Activated CD4-positive, alpha-beta T cell treated with anti-CD3 and anti-CD28 coated beads, Interleukin-10, Interleukin-2, amounts not matched to agents 100 ng/mL and 50 ng/mL, durations not matched to agents 16 hours and 8 hours (primary cell): ENCODE measurements at regions not wholly inside any gene's neighbourhood (a gene's known extent, or its start where the extent isn't known, plus 50 kb on each side); places are given as distances from the start of the nearest gene placed in this dataset.

ENCODE experiments used
- DNase-seq: peaks from one replicate; pipeline ENCODE4 v3.0.0-alpha.2; 2020

DNA sequence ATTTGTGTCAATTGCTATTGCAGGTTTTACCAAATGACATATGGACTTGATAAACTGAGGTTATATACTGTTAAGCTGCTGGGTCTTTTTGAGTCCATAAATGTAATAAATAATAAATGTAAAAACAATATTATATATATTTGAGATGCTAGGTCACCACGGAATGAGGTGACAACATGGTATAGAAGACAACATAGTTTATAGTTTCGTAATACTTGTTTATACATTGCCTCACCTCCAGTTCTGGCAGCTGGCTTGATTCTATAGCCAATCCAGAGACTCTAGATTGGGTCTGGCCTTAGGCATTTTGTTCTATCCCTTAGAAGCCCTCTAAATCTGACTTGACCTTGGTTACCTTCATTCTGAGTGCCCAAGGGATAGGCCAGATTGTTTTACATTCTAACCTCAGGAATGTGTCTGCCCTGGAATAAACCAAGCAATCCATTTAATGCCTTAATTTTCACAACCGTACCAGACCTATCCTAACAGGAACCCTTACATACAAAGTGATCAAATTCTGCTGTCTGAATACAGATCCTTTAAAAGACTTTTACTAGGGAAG, 61.5 kb upstream of the STXBP5 start:
- no peak for DNase-seq

DNA sequence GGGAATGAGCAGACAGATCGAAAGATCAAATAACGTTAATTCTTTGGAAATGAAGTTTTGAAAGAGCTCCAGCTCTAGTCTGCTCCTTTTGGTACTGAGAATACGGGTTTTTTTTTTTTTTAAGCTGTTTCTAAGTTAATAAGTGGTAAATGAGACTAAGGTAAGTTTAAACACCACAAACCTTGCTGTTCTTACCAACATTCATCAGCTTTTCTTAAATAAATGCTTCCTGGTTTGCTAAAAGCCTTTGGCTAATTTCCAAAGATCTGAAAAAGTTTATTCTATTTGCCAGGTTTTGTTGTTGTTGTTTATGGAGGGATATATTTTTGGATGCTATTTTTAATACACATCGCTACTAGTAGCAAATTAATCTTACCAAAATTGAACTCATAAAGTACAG, 55.1 kb upstream of the STXBP5 start:
- no peak for DNase-seq

DNA sequence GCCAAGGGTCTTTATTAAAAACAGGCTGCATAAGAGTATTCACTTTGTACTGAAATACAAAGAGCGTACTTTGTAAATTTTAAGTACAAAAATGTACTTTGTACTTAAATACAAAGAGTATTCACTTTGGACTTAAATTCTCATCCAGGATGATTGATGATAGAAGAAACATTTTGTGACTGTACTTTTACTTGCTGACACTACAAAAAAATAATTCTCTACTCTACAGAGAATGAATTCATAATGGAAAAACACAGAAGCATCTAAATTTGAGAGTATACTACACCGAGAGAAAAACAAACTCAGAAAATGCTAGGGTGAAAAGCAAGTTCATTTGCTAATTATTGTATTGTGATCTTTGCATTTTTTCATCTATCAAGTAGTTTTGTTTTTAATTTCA, 54.4 kb upstream of the STXBP5 start:
- no peak for DNase-seq

DNA sequence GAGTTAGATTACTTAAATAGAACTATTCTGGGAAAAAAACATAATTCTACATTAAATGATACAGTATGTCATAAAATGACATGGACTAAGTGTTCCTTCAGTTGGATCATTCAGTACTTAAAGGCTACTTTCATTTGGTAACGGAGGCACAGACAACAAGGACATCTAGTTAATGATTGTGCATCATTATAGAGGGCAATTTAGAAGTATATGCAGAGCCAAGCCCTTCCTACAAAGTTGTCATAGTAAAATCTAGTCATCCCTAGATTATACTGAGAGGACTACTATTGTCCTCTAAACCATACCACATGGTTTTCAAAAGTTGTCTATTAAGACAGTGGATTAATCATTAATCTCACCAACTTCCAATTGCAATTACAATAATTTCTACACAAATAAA, 53.9 kb upstream of the STXBP5 start:
- no peak for DNase-seq
